ENCODE measurements at regions not wholly inside any gene's neighbourhood (a gene's known extent, or its start where the extent isn't known, plus 50 kb on each side); places are given as distances from the start of the nearest gene placed in this dataset.

DNA sequence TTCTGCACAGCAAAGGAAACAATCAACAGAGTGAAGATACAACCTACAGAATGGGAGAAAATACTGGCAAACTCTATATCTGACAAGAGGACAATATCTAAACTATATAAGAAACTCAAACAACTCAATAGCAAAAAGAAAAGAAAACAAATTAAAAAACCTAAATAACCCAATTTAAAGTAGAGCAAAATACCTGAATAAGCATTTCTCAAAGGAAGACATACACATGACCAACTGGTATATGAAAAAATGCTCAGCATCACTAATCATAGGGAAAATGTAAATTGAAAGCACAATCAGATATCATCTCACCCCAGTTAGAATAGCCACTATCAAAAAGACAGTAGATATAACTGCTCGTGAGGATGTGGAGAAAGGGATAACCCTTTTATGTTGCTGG lies 87.8 kb upstream of the FOXA2 start:
- Histone ChIP-seq H3K36me3 (no peaks in the 10 kb centered on the region), H3K4me3 (no peak overlapping the region), H3K27ac (no peak overlapping the region), H3K27me3 (peaks cover 0 to 12% (median 0%) of the 10 kb centered on the region in 3 donors), H3K4me1 (no peaks in the 10 kb centered on the region), H3K9me3 (peaks cover 0 to 6% (median 1%) of the 10 kb centered on the region in 4 donors)
- intact Hi-C loops (cut with DNase I), result no loop called here
- 83 to 94% methylated on average over 1 of the region's 1 CpG for WGBS, 2 donors
- DNase-seq, result no peak
- TF ChIP-seq POLR2A (IDR thresholded peaks at IDR 0.05) (no peak), EP300 (IDR thresholded peaks at IDR 0.05) (no peak), POLR2AphosphoS5 (IDR thresholded peaks at IDR 0.05) (no peak)
- TF ChIP-seq, protein P1, sequence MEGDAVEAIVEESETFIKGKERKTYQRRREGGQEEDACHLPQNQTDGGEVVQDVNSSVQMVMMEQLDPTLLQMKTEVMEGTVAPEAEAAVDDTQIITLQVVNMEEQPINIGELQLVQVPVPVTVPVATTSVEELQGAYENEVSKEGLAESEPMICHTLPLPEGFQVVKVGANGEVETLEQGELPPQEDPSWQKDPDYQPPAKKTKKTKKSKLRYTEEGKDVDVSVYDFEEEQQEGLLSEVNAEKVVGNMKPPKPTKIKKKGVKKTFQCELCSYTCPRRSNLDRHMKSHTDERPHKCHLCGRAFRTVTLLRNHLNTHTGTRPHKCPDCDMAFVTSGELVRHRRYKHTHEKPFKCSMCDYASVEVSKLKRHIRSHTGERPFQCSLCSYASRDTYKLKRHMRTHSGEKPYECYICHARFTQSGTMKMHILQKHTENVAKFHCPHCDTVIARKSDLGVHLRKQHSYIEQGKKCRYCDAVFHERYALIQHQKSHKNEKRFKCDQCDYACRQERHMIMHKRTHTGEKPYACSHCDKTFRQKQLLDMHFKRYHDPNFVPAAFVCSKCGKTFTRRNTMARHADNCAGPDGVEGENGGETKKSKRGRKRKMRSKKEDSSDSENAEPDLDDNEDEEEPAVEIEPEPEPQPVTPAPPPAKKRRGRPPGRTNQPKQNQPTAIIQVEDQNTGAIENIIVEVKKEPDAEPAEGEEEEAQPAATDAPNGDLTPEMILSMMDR (IDR thresholded peaks at IDR 0.05), result no peak

DNA sequence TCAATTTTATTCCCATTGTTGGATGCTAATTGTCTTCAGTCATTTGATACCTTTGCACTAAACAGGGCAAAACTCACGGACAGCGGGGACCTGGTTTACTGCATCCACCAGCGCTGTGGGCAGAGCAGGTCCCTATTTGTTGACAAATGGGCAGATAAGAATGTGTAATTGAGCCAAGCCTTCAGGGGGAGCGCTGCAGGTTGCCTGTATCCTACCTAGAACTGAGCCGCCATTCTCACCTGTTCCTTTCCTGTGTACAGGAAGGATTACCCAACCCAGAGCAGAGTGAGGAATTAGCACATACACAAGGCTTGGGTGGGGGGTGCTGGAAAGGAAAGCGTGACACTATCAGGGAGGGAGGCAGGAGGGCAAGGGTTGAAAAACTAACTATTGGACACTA lies 89.1 kb upstream of the FOXA2 start:
- H3K36me3 ChIP-seq, result no peaks in the 10 kb centered on the region
- H3K4me1 ChIP-seq, result no peaks in the 10 kb centered on the region
- WGBS, 2 donors, result 45 to 73% methylated on average over 6 of the region's 6 CpGs
- intact Hi-C loops (cut with DNase I), result no loop called here
- DNase-seq, result no peak
- no peak overlapping the region for H3K27ac ChIP-seq
- no peak overlapping the region for H3K4me3 ChIP-seq
- TF ChIP-seq EP300 (IDR thresholded peaks at IDR 0.05) (no peak), POLR2AphosphoS5 (IDR thresholded peaks at IDR 0.05) (no peak), POLR2A (IDR thresholded peaks at IDR 0.05) (no peak)
- TF ChIP-seq, protein P1 (IDR thresholded peaks at IDR 0.05), result no peak
- H3K9me3 ChIP-seq, result peaks cover 0 to 7% (median under 1%) of the 10 kb centered on the region in 4 donors
- peaks cover 0 to 15% (median 0%) of the 10 kb centered on the region in 3 donors for H3K27me3 ChIP-seq

DNA sequence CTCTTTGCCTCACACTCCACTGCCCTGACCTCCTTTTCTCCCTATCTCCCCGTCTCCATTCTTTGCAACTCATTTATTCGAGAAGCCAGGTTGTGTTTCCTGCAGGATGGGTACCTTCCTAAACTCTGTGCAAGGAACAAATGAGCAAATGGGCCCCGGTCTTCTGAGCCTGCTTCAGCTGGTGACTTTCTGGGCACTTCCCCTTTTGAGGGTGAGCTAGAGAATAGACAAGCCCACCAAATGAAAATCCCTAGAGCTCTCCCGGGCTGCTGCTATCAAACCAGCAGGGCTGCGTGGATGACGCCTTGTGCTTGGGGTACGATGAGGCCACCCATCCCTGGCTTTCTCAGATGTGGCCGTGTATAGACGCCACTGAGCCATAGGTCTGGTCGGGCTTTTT lies 91.0 kb upstream of the FOXA2 start:
- H3K4me1 ChIP-seq, result no peaks in the 10 kb centered on the region
- no peak overlapping the region for H3K27ac ChIP-seq
- H3K36me3 ChIP-seq, result no peaks in the 10 kb centered on the region
- intact Hi-C loops (cut with DNase I), result no loop called here
- no peak for DNase-seq
- WGBS, 2 donors, result 66 to 84% methylated on average over 10 of the region's 10 CpGs
- H3K27me3 ChIP-seq, result peaks cover 0 to 16% (median 0%) of the 10 kb centered on the region in 3 donors
- no peak overlapping the region for H3K4me3 ChIP-seq
- TF ChIP-seq POLR2A (IDR thresholded peaks at IDR 0.05), result no peak
- TF ChIP-seq POLR2AphosphoS5 (IDR thresholded peaks at IDR 0.05), result no peak
- TF ChIP-seq, protein P1 (IDR thresholded peaks at IDR 0.05), result no peak
- no peak for TF ChIP-seq EP300 (IDR thresholded peaks at IDR 0.05)
- H3K9me3 ChIP-seq, result peaks cover 0 to 6% (median 3%) of the 10 kb centered on the region in 4 donors

DNA sequence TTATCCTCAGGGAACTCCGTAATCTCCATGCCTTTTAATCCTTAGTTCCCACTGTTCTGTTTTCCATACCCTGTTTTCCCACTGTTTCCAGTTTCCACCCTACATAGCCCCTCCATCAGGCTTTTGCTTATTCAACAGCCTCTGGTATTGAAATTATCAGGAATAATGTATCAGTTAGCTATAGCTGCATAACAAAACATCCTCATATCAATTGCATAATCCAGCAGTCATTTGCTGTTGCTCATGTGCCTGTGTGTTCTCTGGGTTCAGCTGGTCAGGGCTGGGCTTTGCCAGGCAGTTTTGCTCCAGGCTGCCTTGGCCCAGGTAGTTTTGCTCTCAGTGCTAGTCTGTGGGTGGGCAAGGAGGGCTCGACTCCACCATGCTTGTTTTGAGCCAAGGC lies 94.3 kb upstream of the FOXA2 start:
- intact Hi-C loops (cut with DNase I), result no loop called here
- H3K9me3 ChIP-seq, result peaks cover 0 to 6% (median 1%) of the 10 kb centered on the region in 4 donors

More for the DNA sequence above, 94.3 kb upstream of the FOXA2 start:
- TF ChIP-seq POLR2A (IDR thresholded peaks at IDR 0.05) (no peak), EP300 (IDR thresholded peaks at IDR 0.05) (no peak), POLR2AphosphoS5 (IDR thresholded peaks at IDR 0.05) (no peak)
- TF ChIP-seq, protein P1 (IDR thresholded peaks at IDR 0.05), result no peak
- Histone ChIP-seq H3K27me3 (peaks cover 0 to 15% (median 0%) of the 10 kb centered on the region in 3 donors), H3K27ac (no peak overlapping the region), H3K36me3 (no peaks in the 10 kb centered on the region), H3K4me1 (no peaks in the 10 kb centered on the region), H3K4me3 (no peak overlapping the region)
- WGBS, 2 donors, result 90 to 91% methylated on average over 2 of the region's 2 CpGs
- no peak for DNase-seq

Measured in sigmoid colon (tissue), 6 donors.